ENCODE measurements at regions not wholly inside any gene's neighbourhood (a gene's known extent, or its start where the extent isn't known, plus 50 kb on each side); places are given as distances from the start of the nearest gene placed in this dataset.

- H3K36me3 Mint-ChIP-seq (ENCODE audit: insufficient read depth): peaks cover 1% of the 10 kb centered on the region
- no peak overlapping the region for H3K4me3 Mint-ChIP-seq (ENCODE audit: low read depth)
- TF ChIP-seq CTCF (IDR thresholded peaks at IDR 0.05; ENCODE audit: unreplicated experiment): no peak
- H3K27me3 Mint-ChIP-seq: no peaks in the 10 kb centered on the region
- no peaks in the 10 kb centered on the region for H3K4me1 Mint-ChIP-seq (ENCODE audit: low read depth)
- no peak for DNase-seq (ENCODE audit: low spot score, unreplicated experiment)
- peaks cover 13% of the 10 kb centered on the region for H3K9me3 Mint-ChIP-seq (ENCODE audit: low read depth)
- no peak overlapping the region for H3K27ac Mint-ChIP-seq
These were observed 57.3 kb upstream of the ADGRA3 start for GRCh38 chr4:22573198-22573597.

- no peaks in the 10 kb centered on the region for H3K4me1 Mint-ChIP-seq (ENCODE audit: low read depth)
- no peak overlapping the region for H3K27ac Mint-ChIP-seq
- DNase-seq (ENCODE audit: low spot score, unreplicated experiment): no peak
- peaks cover 13% of the 10 kb centered on the region for H3K9me3 Mint-ChIP-seq (ENCODE audit: low read depth)
- no peaks in the 10 kb centered on the region for H3K27me3 Mint-ChIP-seq
- TF ChIP-seq CTCF (IDR thresholded peaks at IDR 0.05; ENCODE audit: unreplicated experiment): no peak
- H3K4me3 Mint-ChIP-seq (ENCODE audit: low read depth): no peak overlapping the region
- peaks cover 1% of the 10 kb centered on the region for H3K36me3 Mint-ChIP-seq (ENCODE audit: insufficient read depth)
These were observed 57.8 kb upstream of the ADGRA3 start for GRCh38 chr4:22573641-22574040.

- H3K27me3 Mint-ChIP-seq: no peaks in the 10 kb centered on the region
- no peak for DNase-seq (ENCODE audit: low spot score, unreplicated experiment)
- no peak overlapping the region for H3K27ac Mint-ChIP-seq
- H3K4me3 Mint-ChIP-seq (ENCODE audit: low read depth): no peak overlapping the region
- TF ChIP-seq CTCF (IDR thresholded peaks at IDR 0.05; ENCODE audit: unreplicated experiment): no peak
- H3K9me3 Mint-ChIP-seq (ENCODE audit: low read depth): peaks cover 10% of the 10 kb centered on the region
- no peaks in the 10 kb centered on the region for H3K4me1 Mint-ChIP-seq (ENCODE audit: low read depth)
- H3K36me3 Mint-ChIP-seq (ENCODE audit: insufficient read depth): peaks cover 1% of the 10 kb centered on the region
These were observed 58.6 kb upstream of the ADGRA3 start for GRCh38 chr4:22574424-22574823.

GRCh38 chr4:22574880-22575279, 59.0 kb upstream of the ADGRA3 start:
- peaks cover 1% of the 10 kb centered on the region for H3K36me3 Mint-ChIP-seq (ENCODE audit: insufficient read depth)
- no peak for TF ChIP-seq CTCF (IDR thresholded peaks at IDR 0.05; ENCODE audit: unreplicated experiment)
- peaks cover 8% of the 10 kb centered on the region for H3K9me3 Mint-ChIP-seq (ENCODE audit: low read depth)
- H3K4me1 Mint-ChIP-seq (ENCODE audit: low read depth): no peaks in the 10 kb centered on the region
- no peak overlapping the region for H3K4me3 Mint-ChIP-seq (ENCODE audit: low read depth)
- H3K27me3 Mint-ChIP-seq: no peaks in the 10 kb centered on the region
- H3K27ac Mint-ChIP-seq: no peak overlapping the region
- DNase-seq (ENCODE audit: low spot score, unreplicated experiment): no peak

GRCh38 chr4:22587253-22587652, 71.4 kb upstream of the ADGRA3 start:
- DNase-seq (ENCODE audit: low spot score, unreplicated experiment): no peak
- Mint-ChIP-seq H3K36me3 (ENCODE audit: insufficient read depth) (no peaks in the 10 kb centered on the region), H3K27ac (no peak overlapping the region)

More at GRCh38 chr4:22587253-22587652, 71.4 kb upstream of the ADGRA3 start:
- no peak for TF ChIP-seq CTCF (IDR thresholded peaks at IDR 0.05; ENCODE audit: unreplicated experiment)
- Mint-ChIP-seq H3K4me3 (ENCODE audit: low read depth) (no peak overlapping the region), H3K9me3 (ENCODE audit: low read depth) (no peaks in the 10 kb centered on the region), H3K27me3 (peaks cover 4% of the 10 kb centered on the region), H3K4me1 (ENCODE audit: low read depth) (no peaks in the 10 kb centered on the region)
